K562 (cell line): ENCODE measurements at regions not wholly inside any gene's neighbourhood (a gene's known extent, or its start where the extent isn't known, plus 50 kb on each side); places are given as distances from the start of the nearest gene placed in this dataset.

Experiments
- ATAC-seq: fragments of 200-7000 bp; cut with Tn5 transposase; 3 replicates; pipeline ENCODE4 v1.9.1; 2020; ENCODE audit warnings: moderate library complexity
- BruUV-seq: library from RNA; stranded (reverse); fragments of 400-500 nt; replicated peaks from 2 replicates; lab custom pipeline; 2021; lab: Mats Ljungman, UMichigan
- CTCF ChIA-PET: fragments of 300-600 bp; formaldehyde crosslinking; extraction: SDS; loops from one replicate; lab custom pipeline; 2021; ENCODE audit warnings: low intra/inter-chr PET ratio; lab: Yijun Ruan, JAX
- POLR2A ChIA-PET: fragments of 300-600, 350-650 bp; sonication (Branson Sonifier 250); formaldehyde crosslinking; extraction: SDS; loops from one replicate; lab custom pipeline; 2021; ENCODE audit warnings: antibody characterized with exemption, inconsistent platforms; lab: Yijun Ruan, JAX
- DNase-seq, 4 experiments: peaks; one replicate each; pipeline versions ENCODE4 v3.0.0 to v3.0.0-alpha.2; 2011 to 2018; ENCODE audit warnings: low spot score in 3 of 4, mixed read lengths in 3 of 4; ENCODE audit errors: extremely low read depth in 1 of 4
- FAIRE-seq: peaks from 2 replicates; lab custom pipeline; 2011; peaks lifted over from hg19 to GRCh38; lab: Jason Lieb, UNC
- H2AFZ ChIP-seq: 2 replicates; pipeline ENCODE4 v1.6.0; 2011; ENCODE audit warnings: low read depth, low read length, control low read depth, inconsistent platforms
- H3K27ac ChIP-seq: fragments of 200-600 bp; 3 replicates; pipeline ENCODE4 v1.8.0; 2011; ENCODE audit warnings: low read depth, mild to moderate bottlenecking, control low read depth, inconsistent platforms, low read length, moderate library complexity, mixed read lengths; ENCODE audit errors: extremely low read depth
- H3K27me3 ChIP-seq, 2 experiments: fragments of 300-600 bp in 1 of 2; 2 replicates in 1 of 2; 3 replicates in 1 of 2; pipeline versions ENCODE4 v1.6.0 to v1.8.0; 2011; ENCODE audit warnings: inconsistent platforms in 2 of 2, low read length in 2 of 2, mild to moderate bottlenecking in 1 of 2, mixed read lengths in 1 of 2, moderate library complexity in 1 of 2; ENCODE audit not compliant: control insufficient read depth in 2 of 2, insufficient read depth in 2 of 2
- H3K36me3 ChIP-seq: fragments of 300-600 bp; 3 replicates; pipeline ENCODE4 v1.8.0; 2011; ENCODE audit warnings: mild to moderate bottlenecking, low read length, inconsistent platforms; ENCODE audit not compliant: control insufficient read depth, insufficient read depth
- H3K4me1 ChIP-seq, 2 experiments: fragments of 200-600 bp in 1 of 2; replicated peaks in 1 of 2; 2 replicates in 1 of 2; 3 replicates in 1 of 2; pipeline versions ENCODE4 v1.5.1 to v1.8.0; 2011; ENCODE audit warnings: inconsistent platforms in 2 of 2, low read length in 2 of 2, mild to moderate bottlenecking in 1 of 2, mixed read lengths in 1 of 2, moderate library complexity in 1 of 2; ENCODE audit not compliant: control insufficient read depth in 2 of 2, insufficient read depth in 2 of 2
- H3K4me2 ChIP-seq: 2 replicates; pipeline ENCODE4 v1.6.1; 2011; ENCODE audit warnings: low read length, control low read depth, inconsistent platforms, mixed read lengths; ENCODE audit not compliant: insufficient read depth
- H3K4me3 ChIP-seq: fragments of 200-600 bp; sonication (generic), shearing (Covaris generic); 2 replicates; pipeline ENCODE4 v1.5.1; 2016; ENCODE audit warnings: control low read depth, inconsistent platforms
- H3K79me2 ChIP-seq: fragments of 200-600 bp; 3 replicates; pipeline ENCODE4 v1.8.0; 2011; ENCODE audit warnings: low read length, inconsistent platforms; ENCODE audit not compliant: control insufficient read depth, insufficient read depth
- H3K9ac ChIP-seq, 2 experiments: 2 replicates each; pipeline versions ENCODE4 v1.6.0 to v1.6.1; 2011; ENCODE audit warnings: low read depth in 2 of 2, low read length in 2 of 2, control low read depth in 1 of 2, inconsistent platforms in 1 of 2, mild to moderate bottlenecking in 1 of 2, mixed read lengths in 1 of 2; ENCODE audit not compliant: insufficient read depth in 1 of 2
- H3K9me1 ChIP-seq: one replicate; pipeline ENCODE4 v1.6.0; 2011; ENCODE audit warnings: inconsistent platforms, mild to moderate bottlenecking, low read length, moderate library complexity; ENCODE audit not compliant: control insufficient read depth, insufficient read depth
- H3K9me3 ChIP-seq: replicated peaks from 2 replicates; pipeline ENCODE4 v1.5.1; 2011; ENCODE audit warnings: low read depth, low read length, inconsistent platforms; ENCODE audit not compliant: control insufficient read depth, insufficient read depth
- H4K20me1 ChIP-seq: replicated peaks from 2 replicates; pipeline ENCODE4 v1.6.1; 2011; ENCODE audit warnings: low read length, inconsistent platforms, mixed read lengths; ENCODE audit not compliant: control insufficient read depth, insufficient read depth
- C11orf30 ChIP-seq: fragments of 450-650 bp; IDR thresholded peaks from 2 replicates; pipeline ENCODE4 v1.6.1; 2016; ENCODE audit warnings: low read depth, mild to moderate bottlenecking
- CBX8 ChIP-seq: fragments of 200-600 bp; sonication (generic); IDR thresholded peaks from 2 replicates; pipeline ENCODE4 v1.6.1; 2012; ENCODE audit warnings: borderline replicate concordance, mixed run types, low read depth, mild to moderate bottlenecking, moderate library complexity, mixed read lengths, low read length, control low read depth, inconsistent platforms; ENCODE audit not compliant: poor library complexity, severe bottlenecking; ENCODE audit errors: extremely low read depth
- FOXA3 ChIP-seq, 2 experiments: fragments of 450-650 bp in 1 of 2; sonication (generic) in 1 of 2; formaldehyde crosslinking; IDR thresholded peaks in 1 of 2; conservative IDR thresholded peaks in 1 of 2; 2 replicates each; pipeline versions ENCODE4 v1.4.0 to v1.8.0; 2020 to 2022; ENCODE audit warnings: mild to moderate bottlenecking in 2 of 2, missing genetic modification reagents in 1 of 2
- FOXK2 ChIP-seq, 2 experiments: fragments of 450-650 bp; IDR thresholded peaks in 1 of 2; conservative IDR thresholded peaks in 1 of 2; 2 replicates each; pipeline ENCODE4 v1.6.1; 2016; ENCODE audit warnings: low read depth in 2 of 2, mild to moderate bottlenecking in 1 of 2
- JUN ChIP-seq, 2 experiments: sonication (generic) in 1 of 2; formaldehyde crosslinking in 1 of 2; IDR thresholded peaks; 2 replicates each; pipeline versions ENCODE4 v1.6.1 to v1.8.0; 2012 to 2022; ENCODE audit warnings: borderline replicate concordance in 2 of 2, mild to moderate bottlenecking in 2 of 2, improper control_type of control experiment in 1 of 2, low read depth in 1 of 2, low read length in 1 of 2, missing genetic modification reagents in 1 of 2
- MAFF ChIP-seq: IDR thresholded peaks from 2 replicates; pipeline ENCODE4 v1.6.1; 2012; ENCODE audit warnings: low read length, improper control_type of control experiment
- NFE2 ChIP-seq: IDR thresholded peaks from 2 replicates; pipeline ENCODE4 v1.6.1; 2014; ENCODE audit warnings: antibody characterized with exemption, low read depth
- ZNF316 ChIP-seq: fragments of 450-650 bp; IDR thresholded peaks from 2 replicates; pipeline ENCODE4 v1.6.1; 2016
- ZNF507 ChIP-seq: conservative IDR thresholded peaks from 2 replicates; pipeline ENCODE4 v1.6.1; 2017; ENCODE audit warnings: missing genetic modification characterization, missing compliant biosample characterization
- WGBS: fragments of 100-300 bp; shearing (Covaris generic); methylation state at CpG from one replicate; pipeline ENCODE4 v1.1.6; 2016; ENCODE audit warnings: low coverage, mixed read lengths; ENCODE audit not compliant: insufficient coverage; ENCODE audit errors: missing lambda C conversion rate; 5-methylcytosine and 5-hydroxymethylcytosine counted together
- in situ Hi-C: fragments of 300-500 bp; cut with MboI; formaldehyde crosslinking; loops from 4 replicates; pipeline ENCODE4 v1.15.0; 2018; ENCODE audit warnings: inconsistent platforms, mixed read lengths
- intact Hi-C: fragments of 100-400 bp; cut with micrococcal nuclease; formaldehyde crosslinking; loops from 2 replicates; pipeline ENCODE4 v1.14.2; 2022
- TF ChIP-seq, protein P1 (sequence below), 2 experiments: fragments of 450-650 bp in 1 of 2; sonication (generic) in 1 of 2; formaldehyde crosslinking in 1 of 2; IDR thresholded peaks; 2 replicates each; pipeline versions ENCODE4 v1.7.1 to v1.9.0; 2016 to 2022; ENCODE audit warnings: inconsistent platforms in 1 of 2, mild to moderate bottlenecking in 1 of 2, missing genetic modification reagents in 1 of 2

DNA sequence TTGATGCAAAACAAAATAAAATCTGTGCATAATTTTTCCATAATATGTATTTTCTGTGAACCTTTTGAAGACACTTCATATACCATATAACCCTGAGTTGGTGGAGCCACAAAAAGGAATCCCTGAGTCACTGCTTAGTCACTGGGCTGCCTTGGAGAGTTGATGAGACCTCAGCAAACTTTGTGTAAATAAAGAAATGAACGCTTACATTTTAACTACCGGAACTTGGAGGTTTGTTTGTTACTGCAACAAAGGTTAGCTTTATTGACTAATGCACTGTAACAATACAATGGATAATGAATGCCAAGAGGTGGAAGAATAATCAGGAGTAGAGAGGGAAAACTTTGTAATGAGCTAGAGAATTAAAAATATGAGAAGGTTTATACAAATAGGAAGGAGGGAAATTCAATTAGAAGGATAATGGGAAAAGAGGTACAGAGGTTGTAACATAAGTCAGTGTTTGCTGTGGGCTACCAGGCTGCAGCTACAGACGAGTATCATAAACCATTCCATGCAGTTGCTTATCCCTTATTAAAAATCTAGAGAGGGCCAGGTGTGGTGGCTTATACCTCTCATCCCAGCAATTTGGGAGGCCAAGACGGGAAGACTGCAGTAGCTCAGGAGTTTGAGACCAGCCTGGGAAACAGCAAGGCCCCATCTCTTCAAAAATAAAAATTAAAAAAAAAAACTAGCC, 1042.1 kb downstream of the TYW1 start:
- no TSS peak for BruUV-seq
- no peaks in the 10 kb centered on the region for H3K4me1 ChIP-seq
- ChIA-PET CTCF (no interaction called here), POLR2A (no interaction called here)
- no peaks in the 10 kb centered on the region for H3K9me3 ChIP-seq
- FAIRE-seq: peak; percentile 32
- ATAC-seq: no peak
- whole genome bisulfite sequencing: 0% methylated on average over 4 of the region's 4 CpGs
- H3K79me2 ChIP-seq: no peaks in the 10 kb centered on the region
- H3K4me3 ChIP-seq: no peak overlapping the region
- DNase-seq: no peak
- H3K9ac ChIP-seq: no peak overlapping the region
- TF ChIP-seq, protein P1, sequence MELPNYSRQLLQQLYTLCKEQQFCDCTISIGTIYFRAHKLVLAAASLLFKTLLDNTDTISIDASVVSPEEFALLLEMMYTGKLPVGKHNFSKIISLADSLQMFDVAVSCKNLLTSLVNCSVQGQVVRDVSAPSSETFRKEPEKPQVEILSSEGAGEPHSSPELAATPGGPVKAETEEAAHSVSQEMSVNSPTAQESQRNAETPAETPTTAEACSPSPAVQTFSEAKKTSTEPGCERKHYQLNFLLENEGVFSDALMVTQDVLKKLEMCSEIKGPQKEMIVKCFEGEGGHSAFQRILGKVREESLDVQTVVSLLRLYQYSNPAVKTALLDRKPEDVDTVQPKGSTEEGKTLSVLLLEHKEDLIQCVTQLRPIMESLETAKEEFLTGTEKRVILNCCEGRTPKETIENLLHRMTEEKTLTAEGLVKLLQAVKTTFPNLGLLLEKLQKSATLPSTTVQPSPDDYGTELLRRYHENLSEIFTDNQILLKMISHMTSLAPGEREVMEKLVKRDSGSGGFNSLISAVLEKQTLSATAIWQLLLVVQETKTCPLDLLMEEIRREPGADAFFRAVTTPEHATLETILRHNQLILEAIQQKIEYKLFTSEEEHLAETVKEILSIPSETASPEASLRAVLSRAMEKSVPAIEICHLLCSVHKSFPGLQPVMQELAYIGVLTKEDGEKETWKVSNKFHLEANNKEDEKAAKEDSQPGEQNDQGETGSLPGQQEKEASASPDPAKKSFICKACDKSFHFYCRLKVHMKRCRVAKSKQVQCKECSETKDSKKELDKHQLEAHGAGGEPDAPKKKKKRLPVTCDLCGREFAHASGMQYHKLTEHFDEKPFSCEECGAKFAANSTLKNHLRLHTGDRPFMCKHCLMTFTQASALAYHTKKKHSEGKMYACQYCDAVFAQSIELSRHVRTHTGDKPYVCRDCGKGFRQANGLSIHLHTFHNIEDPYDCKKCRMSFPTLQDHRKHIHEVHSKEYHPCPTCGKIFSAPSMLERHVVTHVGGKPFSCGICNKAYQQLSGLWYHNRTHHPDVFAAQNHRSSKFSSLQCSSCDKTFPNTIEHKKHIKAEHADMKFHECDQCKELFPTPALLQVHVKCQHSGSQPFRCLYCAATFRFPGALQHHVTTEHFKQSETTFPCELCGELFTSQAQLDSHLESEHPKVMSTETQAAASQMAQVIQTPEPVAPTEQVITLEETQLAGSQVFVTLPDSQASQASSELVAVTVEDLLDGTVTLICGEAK (IDR thresholded peaks at IDR 0.05): peak; percentile 81
- TF ChIP-seq, protein P1 (CRISPR knock-in tag; IDR thresholded peaks at IDR 0.05): no peak
- TF ChIP-seq JUN (IDR thresholded peaks at IDR 0.05; ENCODE audit: borderline replicate concordance, low read depth, low read length): no peak
- no peak for TF ChIP-seq JUN (CRISPR knock-in tag; IDR thresholded peaks at IDR 0.05; ENCODE audit: borderline replicate concordance)
- peak; percentile 58; the same call in 1 of the 2 replicates for TF ChIP-seq ZNF316
- 0 out of 4 replicates have a peak, but pooled peaks of 1 of the 2 experiments have one; percentile 24 for TF ChIP-seq FOXK2 (conservative IDR thresholded peaks at IDR 0.05 in 1 of 2, IDR thresholded peaks at IDR 0.05 in 1 of 2; ENCODE audit: low read depth in 2 of 2)
- TF ChIP-seq C11orf30: peak; percentile 63
- TF ChIP-seq ZNF507: no peak
- TF ChIP-seq FOXA3 (CRISPR knock-in tag; conservative IDR thresholded peaks at IDR 0.05 in 1 of 2, IDR thresholded peaks at IDR 0.05 in 1 of 2): peak in 1 of 2 experiments; percentile 46; a peak in 1 of 4 replicates
- TF ChIP-seq NFE2: peak; percentile 50; the same call in 1 of the 2 replicates
- TF ChIP-seq CBX8: no peak
- peak; percentile 16; the same call in 1 of the 2 replicates for TF ChIP-seq MAFF
- H3K9me1 ChIP-seq: no peaks in the 10 kb centered on the region
- no peaks in the 10 kb centered on the region for H3K36me3 ChIP-seq
- in situ Hi-C loops: no loop called here
- intact Hi-C loops: no loop called here
- H2AFZ ChIP-seq: no peak overlapping the region
- H3K27ac ChIP-seq: no peak overlapping the region
- H3K4me2 ChIP-seq: no peak overlapping the region
- no peaks in the 10 kb centered on the region for H4K20me1 ChIP-seq
- H3K27me3 ChIP-seq: no peaks in the 10 kb centered on the region
